Esophagus (tissue), 2 donors: ENCODE measurements at regions not wholly inside any gene's neighbourhood (a gene's known extent, or its start where the extent isn't known, plus 50 kb on each side); places are given as distances from the start of the nearest gene placed in this dataset.

Source experiments
- H3K27ac ChIP-seq, 2 donors: one replicate each; pipeline ENCODE4 v1.5.1; 2013; ENCODE audit warnings: low read depth in 2 of 2, mild to moderate bottlenecking in 2 of 2, inconsistent platforms in 1 of 2, low read length in 1 of 2, moderate library complexity in 1 of 2
- H3K27me3 ChIP-seq, 2 donors: one replicate each; pipeline ENCODE4 v1.6.1; 2013; ENCODE audit warnings: low read length in 2 of 2, control low read depth in 1 of 2, mild to moderate bottlenecking in 1 of 2; ENCODE audit not compliant: insufficient read depth in 2 of 2, control insufficient read depth in 1 of 2
- H3K36me3 ChIP-seq, 2 donors: one replicate each; pipeline ENCODE4 v1.6.1; 2013; ENCODE audit warnings: low read length in 1 of 2; ENCODE audit not compliant: control insufficient read depth in 2 of 2, insufficient read depth in 2 of 2
- H3K4me1 ChIP-seq, 2 donors: one replicate each; pipeline ENCODE4 v1.6.1; 2013; ENCODE audit warnings: low read length in 1 of 2; ENCODE audit not compliant: control insufficient read depth in 2 of 2, insufficient read depth in 2 of 2
- H3K4me3 ChIP-seq, 2 donors: one replicate each; pipeline ENCODE4 v1.5.1; 2013; ENCODE audit warnings: low read length in 2 of 2, mild to moderate bottlenecking in 2 of 2, low read depth in 1 of 2, moderate library complexity in 1 of 2
- H3K9me3 ChIP-seq, 2 donors: one replicate each; pipeline ENCODE4 v1.6.1; 2013; ENCODE audit warnings: mild to moderate bottlenecking in 2 of 2, low read depth in 1 of 2, low read length in 1 of 2, moderate library complexity in 1 of 2; ENCODE audit not compliant: control insufficient read depth in 2 of 2, insufficient read depth in 1 of 2
- WGBS, 2 donors: extraction: QIAGEN DNeasy Blood & Tissue Kit; methylation state at CpG; one replicate each; pipeline ENCODE4 v1.1.7; 2013; 5-methylcytosine and 5-hydroxymethylcytosine counted together
- donor health status: healthy with polysubstance abuse.
- donor health status: Bipolar disorder and iron deficiency.

DNA sequence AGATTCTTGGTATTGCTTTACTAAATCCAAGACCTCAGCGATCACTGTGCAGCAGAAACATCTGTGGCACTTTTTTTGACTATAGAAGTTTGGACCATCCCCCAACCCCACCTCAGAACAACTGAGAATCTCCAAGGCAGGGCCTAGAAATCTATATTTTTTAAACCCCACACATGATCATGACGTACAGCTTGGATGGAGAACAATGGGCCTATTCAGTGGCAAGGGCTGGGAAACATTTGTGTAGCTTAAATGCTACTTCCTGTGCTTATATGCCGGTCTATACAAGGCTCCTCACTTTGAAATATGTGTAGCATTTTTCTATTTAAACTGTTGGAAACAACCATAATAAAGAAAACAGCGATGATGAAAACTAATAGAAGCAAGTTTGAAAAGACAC lies 55.1 kb upstream of the SPRED1 start:
- whole genome bisulfite sequencing, 2 donors = 88 to 89% methylated on average over 4 of the region's 4 CpGs
- no peaks in the 10 kb centered on the region for H3K9me3 ChIP-seq

DNA sequence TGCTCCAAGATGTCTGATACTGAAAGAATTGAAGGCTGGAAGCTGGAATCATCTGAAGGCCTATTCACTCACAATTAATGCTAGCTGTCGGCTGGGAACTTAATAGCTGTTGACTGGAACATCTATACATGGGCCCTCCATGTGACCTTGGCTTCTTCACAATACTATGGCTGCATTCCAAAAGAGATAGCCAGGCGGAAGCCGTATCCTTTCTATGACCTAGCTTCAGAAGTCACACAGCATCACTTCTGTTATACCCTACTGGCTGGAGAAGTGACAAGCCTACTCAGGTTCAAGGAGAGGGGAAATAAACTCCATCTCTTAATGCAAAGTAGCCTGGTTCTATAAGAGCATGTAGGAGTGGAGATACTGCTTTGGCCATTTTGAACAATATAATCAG lies 50.9 kb upstream of the SPRED1 start:
- no peak overlapping the region for H3K4me3 ChIP-seq
- no peaks in the 10 kb centered on the region for H3K4me1 ChIP-seq
- H3K9me3 ChIP-seq = no peaks in the 10 kb centered on the region
- H3K36me3 ChIP-seq = no peaks in the 10 kb centered on the region
- no peak overlapping the region for H3K27ac ChIP-seq
- H3K27me3 ChIP-seq = no peaks in the 10 kb centered on the region
- WGBS, 2 donors = 69 to 75% methylated on average over 3 of the region's 3 CpGs

More for the DNA sequence above, 55.1 kb upstream of the SPRED1 start:
- Histone ChIP-seq H3K27me3 (no peaks in the 10 kb centered on the region), H3K36me3 (no peaks in the 10 kb centered on the region), H3K4me3 (no peak overlapping the region), H3K27ac (no peak overlapping the region), H3K4me1 (no peaks in the 10 kb centered on the region)

DNA sequence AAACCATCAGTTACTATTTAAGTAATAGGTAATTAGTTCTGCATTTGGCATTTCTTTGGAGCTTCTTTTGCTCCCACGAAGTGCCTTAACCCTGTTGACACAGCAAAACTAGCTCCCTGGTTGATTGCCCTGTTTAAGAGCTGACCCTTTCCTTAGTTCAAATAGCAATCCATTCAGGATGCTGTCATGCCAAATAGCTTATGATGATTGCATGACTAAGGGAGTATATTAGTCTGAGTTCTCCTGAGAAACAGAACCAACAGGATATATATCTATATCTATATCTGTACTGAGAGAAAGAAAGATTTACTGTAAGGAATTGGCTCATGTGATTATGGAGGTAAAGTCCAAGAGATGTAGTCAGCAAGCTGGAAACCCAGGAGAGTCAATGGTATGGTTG lies 50.3 kb upstream of the SPRED1 start:
- no peak overlapping the region for H3K27ac ChIP-seq
- H3K9me3 ChIP-seq = no peaks in the 10 kb centered on the region
- no peaks in the 10 kb centered on the region for H3K27me3 ChIP-seq
- no peak overlapping the region for H3K4me3 ChIP-seq
- no peaks in the 10 kb centered on the region for H3K36me3 ChIP-seq
- 59 to 72% methylated on average over 1 of the region's 1 CpG for WGBS, 2 donors
- peaks cover 0 to under 1% of the 10 kb centered on the region in 2 donors for H3K4me1 ChIP-seq
